IPS-NIHi7 (cell line): ENCODE measurements at regions not wholly inside any gene's neighbourhood (a gene's known extent, or its start where the extent isn't known, plus 50 kb on each side); places are given as distances from the start of the nearest gene placed in this dataset.

Source experiments
- DNase-seq: peaks from one replicate; pipeline ENCODE4 v3.0.0; 2012; ENCODE audit warnings: mixed read lengths; ENCODE audit errors: extremely low spot score

GRCh38 chr1:232445361-232446106 is 184.4 kb downstream of the SIPA1L2 start:
- no peak for DNase-seq

- no peak for DNase-seq
Measured at GRCh38 chr1:232443372-232443771, 186.6 kb downstream of the SIPA1L2 start.

DNA sequence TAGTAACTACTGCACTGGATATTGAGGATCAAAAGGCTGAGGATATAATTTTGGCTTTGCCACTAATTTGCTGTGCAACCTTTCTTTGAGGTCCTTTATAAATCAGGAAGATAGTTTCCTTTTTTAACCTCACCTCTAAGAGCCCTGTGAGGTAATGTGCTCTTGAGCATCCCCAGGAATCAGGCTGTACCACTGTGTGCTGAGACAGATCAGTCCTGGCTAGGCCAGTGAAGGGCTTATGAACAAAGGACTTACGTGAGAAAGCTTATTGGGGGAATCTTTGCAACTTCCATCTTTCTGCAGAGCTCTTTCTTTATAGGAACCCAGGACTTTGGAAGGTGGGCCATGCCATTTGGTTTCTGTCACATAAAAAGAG is 188.9 kb downstream of the SIPA1L2 start:
- DNase-seq = no peak

DNA sequence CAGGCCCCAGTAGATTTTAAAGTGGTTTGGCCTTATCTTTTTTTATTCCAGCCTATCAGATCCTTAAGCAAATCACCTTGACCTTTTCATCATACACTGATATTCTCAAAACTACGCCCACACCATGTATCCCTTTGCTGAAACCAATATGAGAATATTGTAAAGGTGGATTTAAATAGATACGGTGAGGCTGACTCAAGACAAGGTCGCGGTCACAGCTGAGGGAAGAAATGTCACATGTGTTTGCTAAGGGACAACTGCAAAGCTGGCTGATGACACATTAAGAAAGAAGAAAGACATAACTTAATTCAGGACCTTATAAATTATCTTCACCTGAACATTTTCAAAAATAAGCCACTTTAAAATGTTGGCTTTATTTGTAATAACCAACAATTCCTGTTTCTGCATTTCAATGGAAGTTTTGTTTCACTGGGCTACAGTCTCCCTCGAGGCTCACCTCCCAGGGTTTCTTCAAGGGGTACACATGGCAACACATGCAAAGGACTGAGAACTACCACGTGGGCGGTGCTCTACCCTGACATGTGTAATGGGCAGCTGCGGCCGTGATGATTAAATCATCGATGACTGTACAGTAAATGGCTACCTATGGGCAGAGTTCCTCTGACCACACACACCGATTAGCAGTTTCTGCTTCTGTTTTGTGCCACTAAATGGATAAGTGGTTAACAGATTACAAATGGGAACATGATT is 189.5 kb downstream of the SIPA1L2 start:
- no peak for DNase-seq

DNA sequence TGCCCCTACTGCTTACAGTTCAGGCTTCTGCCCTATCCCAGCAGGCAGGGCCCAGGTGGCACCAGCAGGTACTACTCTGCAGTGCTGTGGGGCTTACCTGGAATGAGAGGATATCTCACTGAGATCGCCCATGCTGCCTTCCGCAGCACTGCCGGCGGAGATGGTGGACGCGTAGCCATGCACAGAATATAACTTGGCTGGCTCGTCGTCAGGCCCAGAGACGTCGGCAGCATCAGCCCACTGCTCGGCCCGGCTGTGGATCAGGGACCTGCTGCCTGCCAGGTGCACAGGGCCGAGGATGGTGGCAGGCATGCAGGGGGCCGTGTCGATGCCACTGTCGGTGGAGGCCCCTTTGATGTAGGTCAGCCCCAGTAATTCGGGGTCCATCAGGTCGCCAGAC is 190.9 kb downstream of the SIPA1L2 start:
- DNase-seq = no peak

GRCh38 chr1:232438476-232438875 is 191.5 kb downstream of the SIPA1L2 start:
- no peak for DNase-seq

DNA sequence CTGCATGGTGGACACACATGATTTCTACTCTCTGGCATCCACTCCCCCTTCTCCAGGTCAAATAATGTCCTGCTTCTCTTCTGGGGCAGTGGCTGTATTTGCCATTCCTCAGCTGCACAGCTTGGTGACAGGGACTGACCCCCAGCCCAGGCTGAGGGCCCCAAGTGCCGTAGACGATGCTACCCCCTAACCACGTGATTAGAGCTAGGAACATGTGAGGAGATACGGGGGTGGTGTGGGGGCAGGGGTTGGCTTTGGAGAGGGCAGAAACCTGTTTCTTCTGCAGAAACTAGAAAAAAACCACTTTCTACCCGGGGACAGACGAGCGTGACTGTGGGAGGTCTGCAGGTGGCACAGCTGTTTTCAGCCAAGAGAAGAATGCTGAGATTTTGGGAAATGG is 192.4 kb downstream of the SIPA1L2 start:
- DNase-seq = no peak

DNA sequence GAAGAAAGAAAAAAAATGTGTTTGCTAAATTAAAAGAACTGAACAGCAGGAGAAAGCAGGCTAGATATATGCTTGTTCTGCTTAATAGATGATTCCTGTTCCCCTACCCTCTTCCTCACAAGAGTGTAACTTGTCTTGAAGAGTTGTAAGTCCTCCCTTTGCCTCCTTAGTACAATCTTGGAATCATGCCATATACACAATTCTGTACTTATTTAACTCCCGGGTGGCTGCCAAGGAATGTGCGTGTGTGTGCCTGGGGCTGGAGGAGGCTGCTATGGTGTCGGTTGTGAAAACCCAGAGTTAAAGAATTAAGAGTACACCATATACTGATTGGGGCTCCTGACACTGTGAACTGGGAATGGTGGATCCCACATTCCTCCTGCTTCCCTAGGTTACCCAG is 194.2 kb downstream of the SIPA1L2 start:
- no peak for DNase-seq

DNA sequence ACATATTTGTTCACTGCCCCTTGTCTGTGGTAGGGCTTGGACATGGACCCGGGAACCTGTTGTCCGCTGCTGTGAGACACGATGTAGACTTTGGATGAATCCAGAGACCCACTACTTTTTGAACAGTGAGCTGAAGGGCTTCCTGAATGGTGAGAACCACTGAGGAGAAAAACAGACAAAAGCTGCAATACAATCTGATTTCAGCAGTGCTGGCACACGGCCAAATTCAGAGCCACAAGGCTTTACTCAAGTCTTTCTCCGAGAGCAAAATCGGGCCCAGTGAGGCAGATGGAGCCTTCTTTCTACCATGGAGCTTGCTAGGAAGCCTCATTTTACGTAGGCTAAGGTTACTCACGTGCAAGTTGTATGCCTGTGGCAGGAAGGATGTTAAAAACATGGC is 197.6 kb downstream of the SIPA1L2 start:
- no peak for DNase-seq

DNA sequence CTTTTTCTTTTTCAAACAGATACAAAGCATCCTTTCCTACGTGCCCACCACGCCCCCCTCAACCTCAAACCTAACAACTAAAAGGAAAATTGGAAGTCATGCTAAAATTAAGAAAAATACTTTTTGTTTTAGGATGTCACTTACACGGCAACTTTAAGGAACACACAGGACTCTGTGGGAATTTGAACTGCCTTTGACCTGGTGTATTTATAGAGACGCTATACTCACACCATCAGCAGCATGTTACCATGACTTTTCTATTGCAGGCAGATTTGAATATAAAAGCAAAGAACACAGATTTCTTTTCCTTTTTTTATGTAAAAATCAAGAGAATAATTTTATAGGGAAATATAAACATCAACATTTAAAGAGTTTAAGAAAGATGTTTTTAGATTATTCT is 198.2 kb downstream of the SIPA1L2 start:
- DNase-seq = no peak

- no peak for DNase-seq
Measured at GRCh38 chr1:232431326-232431725, 198.6 kb downstream of the SIPA1L2 start.

DNA sequence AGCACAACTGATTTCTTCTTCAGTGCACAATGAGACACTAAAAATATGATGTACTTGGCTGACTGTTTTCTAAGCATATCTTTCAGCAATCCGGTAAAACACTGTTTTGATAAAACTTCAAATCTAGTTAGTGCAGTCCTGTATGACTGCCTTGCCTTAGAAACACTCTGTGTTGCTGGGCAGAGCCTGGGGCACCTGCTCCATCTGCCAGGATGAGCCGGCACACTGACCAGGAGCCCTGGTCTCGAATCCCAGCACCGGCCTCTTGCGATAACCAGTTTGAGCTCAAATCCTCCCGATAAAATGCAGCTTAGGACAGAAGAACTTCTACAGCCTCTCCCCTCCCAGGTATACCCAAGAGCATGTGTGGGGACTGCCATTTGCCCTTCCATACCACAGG is 199.5 kb downstream of the SIPA1L2 start:
- no peak for DNase-seq

- DNase-seq = no peak
Measured at GRCh38 chr1:232428786-232429530, 201.0 kb downstream of the SIPA1L2 start.

- DNase-seq = no peak
Measured at GRCh38 chr1:232428036-232428645, 201.8 kb downstream of the SIPA1L2 start.

DNA sequence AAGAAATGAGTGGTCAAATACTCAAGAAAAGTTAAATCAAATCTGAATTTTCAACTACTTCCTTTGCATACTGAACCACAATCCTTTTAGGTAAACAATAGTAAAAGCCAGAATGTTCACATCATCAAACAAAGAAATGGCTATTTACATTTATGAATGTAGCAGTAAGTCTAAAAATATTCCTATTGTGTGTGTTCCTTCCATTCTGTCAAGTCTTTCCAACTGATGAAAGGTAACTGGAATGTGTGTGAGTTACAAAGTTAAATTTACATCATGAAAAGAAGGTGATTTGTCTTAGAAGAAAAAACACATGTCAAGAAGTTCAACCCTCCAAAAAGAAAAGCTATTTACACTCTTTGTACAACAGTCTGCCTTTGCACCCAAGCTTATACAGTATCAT is 203.1 kb downstream of the SIPA1L2 start:
- DNase-seq = no peak

GRCh38 chr1:232425421-232425820 is 204.5 kb downstream of the SIPA1L2 start:
- no peak for DNase-seq

DNA sequence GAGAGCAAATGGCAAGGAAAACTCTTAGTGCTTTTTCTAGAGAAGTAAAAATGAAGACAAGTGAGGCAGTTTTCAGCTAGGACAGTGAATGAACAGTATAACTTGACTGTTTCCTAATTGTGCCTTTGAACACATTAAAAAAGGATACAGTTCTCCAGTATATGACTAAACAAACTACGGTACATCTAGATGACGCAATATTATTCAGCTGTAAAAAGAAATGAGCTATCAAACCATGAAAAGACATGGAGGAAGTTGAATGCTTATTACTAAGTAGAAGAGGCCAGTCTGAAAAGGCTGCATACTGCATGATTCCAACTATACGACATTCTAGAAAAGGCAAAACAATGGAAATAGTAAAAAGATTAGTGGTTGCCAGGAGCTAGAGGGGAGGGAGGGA is 206.3 kb downstream of the SIPA1L2 start:
- DNase-seq = no peak

GRCh38 chr1:232422898-232423297 is 207.0 kb downstream of the SIPA1L2 start:
- DNase-seq = no peak

DNA sequence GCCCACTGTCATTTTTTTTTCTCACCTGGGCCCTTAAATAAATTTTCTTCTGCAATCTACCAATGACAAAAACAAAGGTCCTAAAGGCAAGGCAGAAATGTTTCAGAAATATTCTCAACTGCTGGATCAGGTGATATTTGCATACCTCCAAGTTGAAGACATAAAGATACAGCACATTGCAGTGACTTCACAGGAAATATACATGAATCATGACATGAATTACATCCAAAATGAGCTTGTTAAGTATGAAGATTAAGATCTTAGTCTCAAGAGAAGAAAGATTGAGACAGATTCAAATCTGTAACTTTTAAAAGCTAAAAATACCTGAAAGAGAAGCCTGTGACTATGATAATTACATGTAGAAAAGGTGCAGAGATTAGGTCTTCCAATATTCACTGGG is 207.8 kb downstream of the SIPA1L2 start:
- DNase-seq = no peak

DNA sequence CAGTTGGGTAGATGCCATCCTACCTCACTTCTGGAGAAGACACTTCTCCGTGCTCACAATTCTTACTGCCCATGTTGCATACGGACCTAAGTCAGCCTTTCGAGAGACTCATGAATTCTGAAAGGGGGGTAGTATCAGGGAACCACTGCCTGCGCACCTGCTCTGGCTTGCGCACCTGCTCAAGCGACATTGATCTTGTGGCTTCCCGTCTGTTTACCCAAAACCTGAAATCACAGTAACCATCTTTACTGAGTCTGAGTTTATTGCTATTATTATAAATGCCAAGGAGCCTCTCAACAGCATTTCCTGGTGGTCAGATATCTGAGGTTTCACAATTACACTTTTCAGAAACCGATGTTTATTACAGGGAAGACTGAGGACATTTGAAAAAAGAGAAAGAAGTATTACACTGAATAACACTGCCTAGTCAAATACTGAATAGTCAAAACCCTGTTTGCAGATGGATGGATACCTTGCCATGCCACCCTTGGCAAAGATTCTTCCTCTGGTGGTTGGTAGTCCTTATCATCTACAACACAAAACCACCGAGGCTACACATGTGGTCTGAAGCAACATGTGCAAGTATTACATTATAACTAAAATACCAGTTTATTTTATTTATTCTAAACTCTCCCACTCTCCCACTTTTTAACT is 208.7 kb downstream of the SIPA1L2 start:
- DNase-seq = no peak

- no peak for DNase-seq
Measured at GRCh38 chr1:232417636-232418248, 212.2 kb downstream of the SIPA1L2 start.
